ACC112 (cell line): ENCODE measurements at regions not wholly inside any gene's neighbourhood (a gene's known extent, or its start where the extent isn't known, plus 50 kb on each side); places are given as distances from the start of the nearest gene placed in this dataset.
"Not testable (repeated sequence)": the region's sequence is repeated elsewhere in the genome, so short reads cannot be mapped to it uniquely, and the experiment has no call there.

Source experiments
- H2AFZ ChIP-seq: fragments of 200-600 bp; sonication (generic); one replicate; pipeline ENCODE4 v1.6.0; 2017; ENCODE audit warnings: antibody characterized with exemption, low read length; ENCODE audit not compliant: unreplicated experiment
- H3K27ac ChIP-seq: fragments of 200-600 bp; sonication (generic); 2 replicates; pipeline ENCODE4 v1.5.1; 2014; ENCODE audit warnings: low read depth, mild to moderate bottlenecking, antibody characterized with exemption, low read length, moderate library complexity
- H3K27me3 ChIP-seq: fragments of 200-600 bp; sonication (generic); 2 replicates; pipeline ENCODE4 v1.6.1; 2014; ENCODE audit warnings: mild to moderate bottlenecking, antibody characterized with exemption, low read length, moderate library complexity, mixed read lengths; ENCODE audit not compliant: insufficient read depth
- H3K36me3 ChIP-seq: fragments of 200-600 bp; sonication (generic); 2 replicates; pipeline ENCODE4 v1.6.1; 2016; ENCODE audit warnings: mild to moderate bottlenecking, antibody characterized with exemption, low read length, moderate library complexity, mixed read lengths; ENCODE audit not compliant: insufficient read depth
- H3K4me1 ChIP-seq: fragments of 200-600 bp; sonication (generic); one replicate; pipeline ENCODE4 v1.6.1; 2016; ENCODE audit warnings: low read length, mixed read lengths; ENCODE audit not compliant: insufficient read depth, unreplicated experiment, control insufficient read depth
- H3K4me3 ChIP-seq: fragments of 200-600 bp; sonication (generic); 2 replicates; pipeline ENCODE4 v1.5.1; 2014; ENCODE audit warnings: mild to moderate bottlenecking, low read depth, low read length
- H3K79me2 ChIP-seq: fragments of 200-600 bp; sonication (generic); one replicate; pipeline ENCODE4 v1.6.0; 2016; ENCODE audit warnings: low read length; ENCODE audit not compliant: control insufficient read depth, unreplicated experiment, insufficient read depth

- H3K36me3 ChIP-seq, result no peaks in the 10 kb centered on the region
- no peak overlapping the region for H3K4me3 ChIP-seq
- H3K4me1 ChIP-seq, result no peaks in the 10 kb centered on the region
- H2AFZ ChIP-seq, result no peak overlapping the region
- no peaks in the 10 kb centered on the region for H3K79me2 ChIP-seq
- no peak overlapping the region for H3K27ac ChIP-seq
- no peaks in the 10 kb centered on the region for H3K27me3 ChIP-seq
Observed at GRCh38 chr5:44183312-44183711, 205.9 kb downstream of the FGF10 start.

GRCh38 chr5:44178414-44178813 is 210.8 kb downstream of the FGF10 start:
- Histone ChIP-seq H2AFZ (no peak overlapping the region), H3K4me1 (no peaks in the 10 kb centered on the region), H3K79me2 (no peaks in the 10 kb centered on the region), H3K27ac (no peak overlapping the region), H3K4me3 (no peak overlapping the region), H3K36me3 (no peaks in the 10 kb centered on the region), H3K27me3 (no peaks in the 10 kb centered on the region)

- H3K79me2 ChIP-seq, result no peaks in the 10 kb centered on the region
- H3K27ac ChIP-seq, result no peak overlapping the region
- H2AFZ ChIP-seq, result no peak overlapping the region
- H3K4me1 ChIP-seq, result no peaks in the 10 kb centered on the region
- H3K4me3 ChIP-seq, result no peak overlapping the region
- no peaks in the 10 kb centered on the region for H3K36me3 ChIP-seq
- no peaks in the 10 kb centered on the region for H3K27me3 ChIP-seq
Observed at GRCh38 chr5:44167540-44167939, 221.7 kb downstream of the FGF10 start.

GRCh38 chr5:44160369-44160768 is 228.9 kb downstream of the FGF10 start:
- Histone ChIP-seq H3K4me1 (no peaks in the 10 kb centered on the region), H3K4me3 (no peak overlapping the region), H3K36me3 (no peaks in the 10 kb centered on the region), H3K79me2 (no peaks in the 10 kb centered on the region), H3K27ac (no peak overlapping the region), H2AFZ (no peak overlapping the region), H3K27me3 (no peaks in the 10 kb centered on the region)

DNA sequence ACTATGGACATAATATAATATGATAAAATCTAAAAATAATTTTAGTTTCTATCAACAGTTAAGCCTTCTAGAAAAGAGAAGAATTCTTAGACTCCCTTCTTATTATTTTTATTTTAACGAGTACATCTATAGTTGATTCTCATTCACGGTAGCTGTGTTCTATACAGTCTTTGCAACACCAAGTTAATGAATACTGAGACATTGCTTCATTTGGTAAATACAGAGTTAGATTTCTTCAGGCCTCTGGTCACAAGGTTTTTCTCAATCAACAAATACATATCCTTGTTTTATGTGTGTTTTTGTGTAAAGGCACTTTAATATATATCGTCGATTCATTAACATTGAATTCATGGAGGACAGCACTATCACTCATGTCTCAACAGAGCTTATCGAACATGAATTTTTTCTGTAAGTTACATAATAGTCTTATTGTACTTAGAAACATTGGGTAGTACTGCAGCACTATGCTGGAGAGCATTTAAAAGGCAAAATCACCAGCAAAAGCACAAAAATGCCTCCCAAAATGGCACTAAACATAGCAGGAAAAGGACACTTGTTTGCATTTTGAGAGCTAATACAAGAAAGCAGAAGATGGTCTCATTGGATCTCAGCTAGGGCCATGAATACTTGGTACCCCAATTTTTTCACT is 239.0 kb downstream of the FGF10 start:
- no peaks in the 10 kb centered on the region for H3K27me3 ChIP-seq
- no peak overlapping the region for H3K4me3 ChIP-seq
- no peaks in the 10 kb centered on the region for H3K36me3 ChIP-seq
- no peak overlapping the region for H2AFZ ChIP-seq
- no peaks in the 10 kb centered on the region for H3K79me2 ChIP-seq
- no peak overlapping the region for H3K27ac ChIP-seq
- H3K4me1 ChIP-seq, result no peaks in the 10 kb centered on the region

- not testable (repeated sequence) for H3K27me3 ChIP-seq, H3K4me1 ChIP-seq, H3K27ac ChIP-seq, H2AFZ ChIP-seq, H3K79me2 ChIP-seq, H3K36me3 ChIP-seq, H3K4me3 ChIP-seq
Observed at GRCh38 chr5:44117947-44118346, 271.3 kb downstream of the FGF10 start.

DNA sequence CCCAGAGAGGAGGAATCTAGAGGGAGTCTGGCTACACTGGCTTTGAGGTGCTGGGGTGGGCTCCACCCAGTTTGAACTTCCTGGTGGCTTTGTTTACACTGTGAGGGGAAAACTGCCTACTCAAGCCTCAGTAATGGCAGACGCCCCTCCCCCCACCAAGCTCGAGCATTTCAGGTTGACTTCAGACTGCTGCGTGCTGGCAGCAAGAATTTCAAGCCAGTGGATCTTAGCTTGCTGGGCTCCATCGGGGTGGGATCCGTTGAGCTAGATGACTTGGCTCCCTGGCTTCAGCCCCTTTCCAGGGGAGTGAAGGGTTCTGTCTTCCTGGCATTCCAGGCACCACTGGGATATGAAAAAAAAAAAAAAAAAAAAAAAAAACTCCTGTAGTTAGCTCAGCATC is 281.0 kb downstream of the FGF10 start:
- H2AFZ ChIP-seq, H3K27me3 ChIP-seq, H3K27ac ChIP-seq, H3K4me3 ChIP-seq, H3K4me1 ChIP-seq, H3K36me3 ChIP-seq, H3K79me2 ChIP-seq: not testable (repeated sequence)

DNA sequence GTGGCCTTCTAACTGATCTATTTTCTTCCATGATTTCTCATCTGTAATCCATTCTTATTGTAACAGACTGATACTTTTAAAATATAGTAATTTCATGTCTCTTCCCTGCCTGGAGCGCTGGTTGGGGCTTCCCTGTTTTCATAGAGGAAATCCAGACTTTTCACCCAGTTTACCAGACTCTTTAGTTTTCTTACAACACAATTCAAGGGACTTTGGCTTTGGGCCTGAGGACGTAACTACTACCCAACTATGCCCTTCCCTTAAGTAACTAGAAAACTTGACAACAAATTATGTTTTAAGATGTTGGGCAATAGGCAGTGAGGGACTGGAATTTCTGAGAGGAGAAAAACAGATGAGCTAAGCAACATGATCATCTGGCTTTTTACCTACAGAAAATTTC is 289.6 kb downstream of the FGF10 start:
- no peak overlapping the region for H2AFZ ChIP-seq
- no peaks in the 10 kb centered on the region for H3K4me1 ChIP-seq
- no peaks in the 10 kb centered on the region for H3K79me2 ChIP-seq
- no peaks in the 10 kb centered on the region for H3K36me3 ChIP-seq
- H3K27ac ChIP-seq, result no peak overlapping the region
- H3K27me3 ChIP-seq, result no peaks in the 10 kb centered on the region
- no peak overlapping the region for H3K4me3 ChIP-seq

DNA sequence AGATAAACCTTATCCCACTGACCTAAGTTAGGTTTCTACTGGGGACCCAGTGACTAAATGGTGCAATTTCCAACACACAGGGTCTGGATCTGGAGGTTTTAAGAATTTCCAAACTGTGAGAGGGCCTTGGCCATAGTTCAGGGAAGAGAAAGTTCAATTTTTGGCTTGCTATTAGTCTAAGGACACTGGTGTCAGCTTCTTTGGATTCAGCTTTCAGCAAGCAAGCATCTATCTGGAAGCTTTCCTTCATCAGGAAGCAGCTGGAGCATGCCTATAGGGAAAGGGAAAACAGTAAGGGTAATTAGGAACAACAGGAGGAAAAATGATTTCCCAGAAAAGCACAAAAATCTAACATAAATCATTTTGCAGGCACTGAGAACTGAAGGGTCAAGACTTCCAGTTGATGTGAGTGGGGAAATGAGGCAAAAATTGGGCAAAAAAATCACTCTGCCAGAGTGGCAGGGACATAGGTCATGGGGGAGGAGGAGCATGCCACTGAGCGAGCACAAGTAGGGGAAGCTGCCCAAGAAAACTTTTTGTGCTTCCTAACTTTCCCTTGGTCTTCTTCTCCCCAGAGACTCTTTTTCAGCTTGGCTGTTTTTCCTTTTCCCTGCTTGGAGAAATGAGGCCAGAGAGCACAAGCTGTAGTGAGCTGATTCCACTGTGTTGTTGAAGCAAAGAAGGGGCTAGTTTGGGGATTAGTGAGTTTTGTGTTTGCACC is 299.6 kb downstream of the FGF10 start:
- no peak overlapping the region for H3K4me3 ChIP-seq
- no peaks in the 10 kb centered on the region for H3K79me2 ChIP-seq
- H3K27ac ChIP-seq, result no peak overlapping the region
- no peak overlapping the region for H2AFZ ChIP-seq
- H3K4me1 ChIP-seq, result no peaks in the 10 kb centered on the region
- H3K27me3 ChIP-seq, result no peaks in the 10 kb centered on the region
- H3K36me3 ChIP-seq, result no peaks in the 10 kb centered on the region

DNA sequence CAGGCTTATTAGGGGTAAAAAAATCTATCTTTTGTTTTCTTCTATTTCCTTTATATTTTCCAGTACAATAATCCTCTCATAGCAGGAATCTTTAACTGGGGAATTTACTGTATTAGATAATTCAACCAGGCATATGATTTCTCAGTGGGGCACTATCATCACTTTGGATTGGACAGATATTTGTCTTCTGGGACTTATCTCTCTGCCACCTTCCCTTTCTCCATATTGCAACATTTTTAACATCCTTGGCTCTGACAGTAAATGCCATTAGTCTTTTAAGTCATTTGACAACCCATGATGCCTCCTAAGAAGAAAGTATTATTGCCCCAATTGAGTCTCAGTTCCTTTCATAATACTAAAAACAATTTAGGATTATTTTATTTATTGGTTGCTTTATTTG is 304.1 kb downstream of the FGF10 start:
- no peak overlapping the region for H3K4me3 ChIP-seq
- no peaks in the 10 kb centered on the region for H3K36me3 ChIP-seq
- H3K27ac ChIP-seq, result no peak overlapping the region
- H3K4me1 ChIP-seq, result no peaks in the 10 kb centered on the region
- no peaks in the 10 kb centered on the region for H3K27me3 ChIP-seq
- H3K79me2 ChIP-seq, result no peaks in the 10 kb centered on the region
- H2AFZ ChIP-seq, result no peak overlapping the region

GRCh38 chr5:44074547-44074946 is 314.7 kb downstream of the FGF10 start:
- not testable (repeated sequence) for H3K4me3 ChIP-seq, H3K36me3 ChIP-seq, H2AFZ ChIP-seq, H3K27me3 ChIP-seq, H3K79me2 ChIP-seq, H3K4me1 ChIP-seq, H3K27ac ChIP-seq
